DND-41 (cell line): ENCODE measurements at regions not wholly inside any gene's neighbourhood (a gene's known extent, or its start where the extent isn't known, plus 50 kb on each side); places are given as distances from the start of the nearest gene placed in this dataset.

ENCODE experiments used
- ATAC-seq: fragments of 200-7000 bp; cut with Tn5 transposase; 3 replicates; pipeline ENCODE4 v1.9.1; 2021; ENCODE audit warnings: low read depth; ENCODE audit not compliant: insufficient read depth
- DNase-seq: peaks from one replicate; pipeline ENCODE4 v3.0.0-alpha.2; 2020
- H2AFZ ChIP-seq: 2 replicates; pipeline ENCODE4 v1.6.0; 2012; ENCODE audit warnings: low read depth, low read length
- H3K27ac ChIP-seq: 2 replicates; pipeline ENCODE4 v1.5.1; 2012; ENCODE audit warnings: low read length, inconsistent platforms
- H3K27me3 ChIP-seq: fragments of 200-600 bp; sonication (generic); 2 replicates; pipeline ENCODE4 v1.6.0; 2012; ENCODE audit warnings: low read length, mild to moderate bottlenecking, inconsistent platforms; ENCODE audit not compliant: insufficient read depth, poor library complexity
- H3K36me3 ChIP-seq: 2 replicates; pipeline ENCODE4 v1.5.1; 2012; ENCODE audit warnings: low read length, inconsistent platforms; ENCODE audit not compliant: insufficient read depth
- H3K4me1 ChIP-seq: 2 replicates; pipeline ENCODE4 v1.5.1; 2012; ENCODE audit warnings: mild to moderate bottlenecking, low read length; ENCODE audit not compliant: insufficient read depth
- H3K4me2 ChIP-seq: 2 replicates; pipeline ENCODE4 v1.6.0; 2012; ENCODE audit warnings: mild to moderate bottlenecking, moderate library complexity, low read length, inconsistent platforms; ENCODE audit not compliant: insufficient read depth
- H3K4me3 ChIP-seq, 2 experiments: fragments of 200-600 bp in 1 of 2; shearing (Covaris generic) in 1 of 2; 2 replicates each; pipeline ENCODE4 v1.5.1; 2012 to 2016; ENCODE audit warnings: inconsistent platforms in 2 of 2, low read length in 2 of 2, mild to moderate bottlenecking in 2 of 2, low read depth in 1 of 2, moderate library complexity in 1 of 2
- H3K79me2 ChIP-seq: 2 replicates; pipeline ENCODE4 v1.6.0; 2012; ENCODE audit warnings: low read length, inconsistent platforms; ENCODE audit not compliant: insufficient read depth
- H3K9ac ChIP-seq: 2 replicates; pipeline ENCODE4 v1.6.0; 2012; ENCODE audit warnings: low read depth, mild to moderate bottlenecking, inconsistent platforms, low read length, moderate library complexity
- H3K9me3 ChIP-seq: 2 replicates; pipeline ENCODE4 v1.5.1; 2012; ENCODE audit warnings: low read length, moderate library complexity, mild to moderate bottlenecking, inconsistent platforms; ENCODE audit not compliant: insufficient read depth, severe bottlenecking
- H4K20me1 ChIP-seq: 2 replicates; pipeline ENCODE4 v1.6.0; 2012; ENCODE audit warnings: low read length; ENCODE audit not compliant: insufficient read depth
- EZH2 ChIP-seq: IDR thresholded peaks from 3 replicates; pipeline ENCODE4 v1.6.1; 2012; ENCODE audit warnings: borderline replicate concordance, low read depth, mild to moderate bottlenecking, moderate library complexity, low read length, inconsistent platforms; ENCODE audit not compliant: severe bottlenecking
- TF ChIP-seq, protein P1 (sequence below): IDR thresholded peaks from 2 replicates; pipeline ENCODE4 v1.5.1; 2012; ENCODE audit warnings: borderline replicate concordance, low read length, moderate library complexity, mild to moderate bottlenecking; ENCODE audit not compliant: poor library complexity, severe bottlenecking; ENCODE audit errors: extremely low read depth

DNA sequence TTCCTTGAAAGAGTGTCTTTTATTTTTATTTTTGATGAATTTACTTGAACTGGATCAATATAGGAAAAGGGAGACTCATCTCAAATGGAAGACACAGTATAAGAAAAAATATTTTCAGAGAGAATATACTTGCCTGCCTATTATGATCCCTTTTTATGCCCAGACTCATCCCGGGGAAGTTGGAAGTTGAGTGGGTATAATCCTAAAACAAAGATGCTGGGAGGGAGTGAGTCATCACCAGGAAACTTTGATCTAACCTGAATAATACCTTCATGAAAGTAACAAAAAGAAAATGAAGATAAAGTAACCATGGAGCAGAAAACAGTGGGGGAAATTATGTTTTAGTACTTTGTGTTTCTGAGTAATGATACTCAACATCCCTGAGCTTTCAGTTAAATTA lies 1514.0 kb downstream of the FAM181B start:
- no peak for TF ChIP-seq EZH2
- TF ChIP-seq, protein P1, sequence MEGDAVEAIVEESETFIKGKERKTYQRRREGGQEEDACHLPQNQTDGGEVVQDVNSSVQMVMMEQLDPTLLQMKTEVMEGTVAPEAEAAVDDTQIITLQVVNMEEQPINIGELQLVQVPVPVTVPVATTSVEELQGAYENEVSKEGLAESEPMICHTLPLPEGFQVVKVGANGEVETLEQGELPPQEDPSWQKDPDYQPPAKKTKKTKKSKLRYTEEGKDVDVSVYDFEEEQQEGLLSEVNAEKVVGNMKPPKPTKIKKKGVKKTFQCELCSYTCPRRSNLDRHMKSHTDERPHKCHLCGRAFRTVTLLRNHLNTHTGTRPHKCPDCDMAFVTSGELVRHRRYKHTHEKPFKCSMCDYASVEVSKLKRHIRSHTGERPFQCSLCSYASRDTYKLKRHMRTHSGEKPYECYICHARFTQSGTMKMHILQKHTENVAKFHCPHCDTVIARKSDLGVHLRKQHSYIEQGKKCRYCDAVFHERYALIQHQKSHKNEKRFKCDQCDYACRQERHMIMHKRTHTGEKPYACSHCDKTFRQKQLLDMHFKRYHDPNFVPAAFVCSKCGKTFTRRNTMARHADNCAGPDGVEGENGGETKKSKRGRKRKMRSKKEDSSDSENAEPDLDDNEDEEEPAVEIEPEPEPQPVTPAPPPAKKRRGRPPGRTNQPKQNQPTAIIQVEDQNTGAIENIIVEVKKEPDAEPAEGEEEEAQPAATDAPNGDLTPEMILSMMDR, result no peak
- Histone ChIP-seq H3K4me3 (no peak overlapping the region), H3K27ac (no peak overlapping the region), H3K4me2 (no peak overlapping the region), H3K9ac (no peak overlapping the region), H3K36me3 (no peaks in the 10 kb centered on the region), H3K9me3 (no peaks in the 10 kb centered on the region), H3K27me3 (no peaks in the 10 kb centered on the region), H2AFZ (no peak overlapping the region), H4K20me1 (no peaks in the 10 kb centered on the region), H3K4me1 (no peaks in the 10 kb centered on the region), H3K79me2 (no peaks in the 10 kb centered on the region)
- ATAC-seq (no peak), DNase-seq (no peak)

DNA sequence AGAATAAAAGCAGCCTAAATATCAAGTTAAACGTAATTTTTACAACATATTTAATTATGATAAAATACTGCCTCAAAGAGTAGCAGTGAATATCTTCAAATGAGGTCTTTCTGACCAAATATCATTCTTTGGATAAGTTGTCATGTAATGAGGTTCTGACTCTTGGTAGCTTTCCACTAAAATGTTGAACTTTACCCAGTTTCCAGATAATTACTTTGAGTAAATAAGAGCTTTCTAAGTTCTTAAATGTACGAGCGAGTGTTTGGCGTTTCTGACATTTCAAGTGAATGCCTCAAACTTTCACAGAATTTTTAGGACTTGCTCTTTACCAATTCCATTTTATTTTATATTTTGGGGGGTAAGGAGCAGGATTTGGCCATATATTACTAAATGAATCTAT lies 1515.2 kb downstream of the FAM181B start:
- H3K79me2 ChIP-seq, result no peaks in the 10 kb centered on the region
- H3K27me3 ChIP-seq, result no peaks in the 10 kb centered on the region
- H3K27ac ChIP-seq, result no peak overlapping the region
- H3K36me3 ChIP-seq, result no peaks in the 10 kb centered on the region
- H2AFZ ChIP-seq, result no peak overlapping the region
- TF ChIP-seq, protein P1, result no peak
- no peak for TF ChIP-seq EZH2
- no peaks in the 10 kb centered on the region for H3K4me1 ChIP-seq
- H3K9ac ChIP-seq, result no peak overlapping the region
- ATAC-seq, result no peak
- H4K20me1 ChIP-seq, result no peaks in the 10 kb centered on the region
- peaks cover 2% of the 10 kb centered on the region for H3K9me3 ChIP-seq
- no peak for DNase-seq
- no peak overlapping the region for H3K4me2 ChIP-seq
- H3K4me3 ChIP-seq, result no peak overlapping the region

DNA sequence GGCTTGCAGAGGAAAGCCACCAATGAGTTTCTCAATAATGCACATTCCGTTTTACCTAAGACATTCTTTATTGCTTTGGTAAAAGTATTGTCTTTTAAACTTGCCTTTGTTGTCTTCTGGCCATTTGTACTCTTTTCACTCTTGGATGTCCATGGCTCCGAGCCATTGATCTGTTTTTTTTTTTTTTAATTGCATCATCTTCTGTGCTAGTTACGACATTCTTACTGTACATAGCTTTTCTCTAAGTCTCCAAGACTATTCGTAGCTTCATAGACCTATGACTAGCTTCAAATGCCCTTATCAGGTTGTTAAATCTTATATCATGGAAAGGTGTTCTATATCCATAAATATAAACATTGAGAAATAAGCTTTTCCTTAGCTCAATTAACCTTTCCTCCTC lies 1522.6 kb downstream of the FAM181B start:
- no peak overlapping the region for H3K9ac ChIP-seq
- no peaks in the 10 kb centered on the region for H4K20me1 ChIP-seq
- H3K4me3 ChIP-seq, result no peak overlapping the region
- no peaks in the 10 kb centered on the region for H3K79me2 ChIP-seq
- ATAC-seq (no peak), DNase-seq (no peak)
- no peak overlapping the region for H3K4me2 ChIP-seq
- H3K36me3 ChIP-seq, result no peaks in the 10 kb centered on the region
- H3K9me3 ChIP-seq, result peaks cover 2% of the 10 kb centered on the region
- H2AFZ ChIP-seq, result no peak overlapping the region
- TF ChIP-seq, protein P1, result no peak
- no peak for TF ChIP-seq EZH2
- H3K27me3 ChIP-seq, result no peaks in the 10 kb centered on the region
- H3K4me1 ChIP-seq, result no peaks in the 10 kb centered on the region
- H3K27ac ChIP-seq, result no peak overlapping the region
